Mucosa of rectum (tissue), 2 donors: ENCODE measurements at regions not wholly inside any gene's neighbourhood (a gene's known extent, or its start where the extent isn't known, plus 50 kb on each side); places are given as distances from the start of the nearest gene placed in this dataset.

Experiments
- H3K27ac ChIP-seq, 2 donors: one replicate each; pipeline ENCODE4 v1.7.0; 2013; ENCODE audit warnings: inconsistent platforms in 2 of 2, low read depth in 2 of 2, low read length in 2 of 2
- H3K27me3 ChIP-seq, 2 donors: one replicate each; pipeline ENCODE4 v1.7.0; 2013; ENCODE audit warnings: low read length in 2 of 2; ENCODE audit not compliant: control insufficient read depth in 2 of 2, insufficient read depth in 2 of 2
- H3K36me3 ChIP-seq, 2 donors: one replicate each; pipeline ENCODE4 v1.7.0; 2013; ENCODE audit warnings: low read length in 2 of 2; ENCODE audit not compliant: control insufficient read depth in 2 of 2, insufficient read depth in 2 of 2
- H3K4me1 ChIP-seq, 2 donors: one replicate each; pipeline ENCODE4 v1.7.0; 2013; ENCODE audit warnings: low read length in 2 of 2, mild to moderate bottlenecking in 1 of 2; ENCODE audit not compliant: control insufficient read depth in 2 of 2, insufficient read depth in 2 of 2
- H3K4me3 ChIP-seq, 2 donors: one replicate each; pipeline ENCODE4 v1.7.0; 2013; ENCODE audit warnings: low read length in 2 of 2
- H3K9ac ChIP-seq, 2 donors: one replicate each; pipeline ENCODE4 v1.7.0; 2013; ENCODE audit warnings: low read length in 2 of 2, low read depth in 1 of 2, mild to moderate bottlenecking in 1 of 2
- H3K9me3 ChIP-seq, 2 donors: one replicate each; pipeline ENCODE4 v1.7.0; 2013; ENCODE audit warnings: low read length in 2 of 2; ENCODE audit not compliant: control insufficient read depth in 2 of 2
- donor health status: healthy.
- donor health status: Normal muscosa, but diverticular disease.

DNA sequence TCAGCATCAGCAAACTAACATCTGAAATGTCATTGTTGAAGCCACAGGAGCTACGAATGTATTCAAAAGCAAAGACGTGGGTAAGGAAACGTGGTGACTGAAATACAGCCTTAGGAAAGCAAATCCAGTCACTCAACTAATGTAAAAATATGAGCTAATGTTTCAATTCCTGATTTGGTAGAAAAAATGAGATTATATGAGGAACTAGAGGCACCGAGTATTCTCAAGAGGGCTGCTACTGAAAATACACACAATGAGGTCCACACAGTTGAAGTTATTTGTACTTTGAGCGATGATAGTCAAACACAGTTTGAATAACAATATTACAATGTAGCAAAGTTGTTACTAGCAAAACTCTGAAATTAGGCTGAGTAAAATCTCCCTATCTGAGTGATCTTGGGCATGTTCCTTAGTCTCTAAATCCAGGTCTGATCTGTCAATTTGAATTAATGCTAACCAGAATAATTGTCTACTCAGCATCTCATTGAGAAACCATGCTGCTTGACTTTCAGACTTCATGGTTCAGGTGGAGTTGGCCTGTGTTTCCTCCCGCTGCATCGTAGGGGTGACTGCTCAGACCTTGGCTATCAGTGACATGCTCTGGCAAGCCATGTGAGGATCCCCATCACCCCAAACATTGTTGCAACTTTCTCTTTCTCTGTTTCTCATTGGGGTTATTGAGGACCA, 467.1 kb upstream of the SOX5 start:
- Histone ChIP-seq H3K4me1 (no peaks in the 10 kb centered on the region), H3K36me3 (no peaks in the 10 kb centered on the region), H3K4me3 (no peak overlapping the region), H3K27ac (no peak overlapping the region), H3K9ac (no peak overlapping the region), H3K27me3 (no peaks in the 10 kb centered on the region), H3K9me3 (no peaks in the 10 kb centered on the region)

DNA sequence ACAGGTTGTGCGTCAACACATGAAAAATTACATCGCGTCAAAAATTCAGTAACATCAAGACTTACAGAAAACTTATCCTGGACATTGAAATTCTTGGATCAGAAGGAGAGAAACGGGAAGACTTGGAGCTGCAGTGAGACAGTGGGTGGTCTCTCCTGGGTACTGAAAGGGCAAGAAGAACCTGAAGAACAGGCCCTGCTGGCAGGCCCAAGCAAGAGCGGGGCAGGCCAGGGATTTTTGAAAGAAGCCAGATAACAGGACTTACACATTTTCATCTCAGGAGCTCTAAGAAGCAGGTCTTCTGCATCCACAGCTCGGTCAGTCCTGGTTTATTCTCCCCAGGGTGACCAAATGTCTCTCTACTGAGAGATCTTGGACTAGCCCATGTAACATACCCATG, 466.5 kb upstream of the SOX5 start:
- H3K4me3 ChIP-seq, result no peak overlapping the region
- H3K4me1 ChIP-seq, result no peaks in the 10 kb centered on the region
- no peak overlapping the region for H3K9ac ChIP-seq
- no peaks in the 10 kb centered on the region for H3K9me3 ChIP-seq
- H3K36me3 ChIP-seq, result no peaks in the 10 kb centered on the region
- H3K27ac ChIP-seq, result no peak overlapping the region
- H3K27me3 ChIP-seq, result no peaks in the 10 kb centered on the region

DNA sequence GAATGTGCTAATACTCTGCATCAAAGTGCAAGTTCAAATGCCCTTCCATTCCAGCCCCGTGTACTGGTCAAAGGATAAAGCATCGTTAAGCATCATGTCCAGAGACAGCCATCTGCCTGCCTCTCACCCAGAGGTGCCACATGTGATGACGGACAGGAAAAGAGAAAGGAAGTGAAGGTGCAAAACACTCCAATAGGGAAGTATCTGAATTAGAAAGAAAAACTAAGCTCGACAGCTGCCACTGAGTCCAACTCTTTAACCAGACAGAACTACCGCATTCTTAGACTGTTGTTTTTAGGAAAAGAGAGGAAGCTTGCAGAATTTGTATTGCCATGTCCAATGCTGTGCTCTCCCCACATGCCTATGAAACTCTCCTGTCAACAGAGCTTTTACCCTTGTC, 465.0 kb upstream of the SOX5 start:
- no peak overlapping the region for H3K27ac ChIP-seq
- H3K4me1 ChIP-seq, result no peaks in the 10 kb centered on the region
- H3K9ac ChIP-seq, result no peak overlapping the region
- H3K9me3 ChIP-seq, result no peaks in the 10 kb centered on the region
- peak overlapping the region in 1 of 2 donors; percentile 1 for H3K4me3 ChIP-seq
- no peaks in the 10 kb centered on the region for H3K27me3 ChIP-seq
- no peaks in the 10 kb centered on the region for H3K36me3 ChIP-seq

DNA sequence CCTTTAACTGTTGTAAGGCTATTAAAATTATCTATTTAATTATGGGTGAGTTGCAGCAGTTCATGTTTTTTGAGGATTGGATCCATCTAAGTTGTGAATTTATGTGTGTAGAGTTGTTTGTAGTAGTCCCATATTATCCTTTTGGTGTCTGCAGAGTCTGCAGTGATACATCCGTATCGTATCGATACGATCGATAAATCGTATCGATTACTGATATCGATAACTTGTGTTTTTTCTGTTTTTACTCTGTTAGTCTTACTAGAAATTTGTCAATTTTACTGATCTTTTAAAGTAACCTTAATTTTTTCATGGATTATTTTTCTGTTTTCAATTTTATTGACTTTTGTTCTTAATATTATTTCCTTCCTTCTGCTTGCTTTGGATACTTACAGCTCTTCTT, 462.5 kb upstream of the SOX5 start:
- H3K36me3 ChIP-seq, result no peaks in the 10 kb centered on the region
- H3K27ac ChIP-seq, result no peak overlapping the region
- H3K4me1 ChIP-seq, result no peaks in the 10 kb centered on the region
- H3K9me3 ChIP-seq, result no peaks in the 10 kb centered on the region
- no peaks in the 10 kb centered on the region for H3K27me3 ChIP-seq
- no peak overlapping the region for H3K4me3 ChIP-seq
- no peak overlapping the region for H3K9ac ChIP-seq

DNA sequence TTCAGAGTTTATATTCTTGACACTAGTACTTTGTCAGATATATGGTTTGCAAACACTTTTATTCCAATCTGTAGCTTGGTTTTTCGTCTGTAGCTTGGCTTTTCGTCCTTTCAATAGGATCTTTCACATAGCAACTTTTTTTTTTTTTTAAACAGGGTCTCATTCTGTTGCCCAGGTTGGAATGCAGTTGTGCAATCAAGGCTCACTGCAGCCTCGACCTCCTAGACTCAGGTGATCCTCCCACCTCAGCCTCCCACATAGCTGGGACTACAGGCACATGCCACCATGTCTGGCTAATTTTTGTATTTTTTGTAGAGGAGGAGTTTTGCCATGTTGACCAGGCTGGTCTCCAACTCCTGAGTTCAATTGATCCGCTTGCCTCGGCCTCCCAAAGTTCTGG, 460.4 kb upstream of the SOX5 start:
- no peak overlapping the region for H3K4me3 ChIP-seq
- no peaks in the 10 kb centered on the region for H3K9me3 ChIP-seq
- no peaks in the 10 kb centered on the region for H3K36me3 ChIP-seq
- no peak overlapping the region for H3K27ac ChIP-seq
- no peak overlapping the region for H3K9ac ChIP-seq
- no peaks in the 10 kb centered on the region for H3K4me1 ChIP-seq
- H3K27me3 ChIP-seq, result no peaks in the 10 kb centered on the region

DNA sequence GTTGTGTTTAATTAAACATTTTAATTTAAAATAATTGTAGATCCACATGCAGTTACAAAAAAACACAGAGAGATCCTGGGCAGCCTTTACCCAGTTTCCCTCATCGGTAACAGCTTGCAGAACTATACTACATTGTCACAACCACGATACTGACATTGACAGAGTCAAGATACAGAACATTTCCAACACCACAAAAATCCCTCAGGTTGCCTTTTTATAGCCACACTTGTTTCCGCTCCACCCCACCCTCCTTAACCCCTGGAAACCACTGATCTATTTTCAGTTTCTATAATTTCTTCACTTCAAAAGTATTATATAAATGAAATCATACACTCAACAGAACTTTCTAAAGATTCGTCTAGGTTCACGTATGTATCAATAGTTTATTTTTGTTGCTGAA, 458.8 kb upstream of the SOX5 start:
- Histone ChIP-seq H3K9me3 (no peaks in the 10 kb centered on the region), H3K4me3 (no peak overlapping the region)

GRCh38 chr12:24407884-24408283, 458.4 kb upstream of the SOX5 start:
- H3K9me3 ChIP-seq, result no peaks in the 10 kb centered on the region
- no peak overlapping the region for H3K4me3 ChIP-seq
- H3K36me3 ChIP-seq, result no peaks in the 10 kb centered on the region
- no peak overlapping the region for H3K27ac ChIP-seq
- no peaks in the 10 kb centered on the region for H3K4me1 ChIP-seq
- H3K27me3 ChIP-seq, result no peaks in the 10 kb centered on the region
- no peak overlapping the region for H3K9ac ChIP-seq

More for the DNA sequence above, 458.8 kb upstream of the SOX5 start:
- Histone ChIP-seq H3K27ac (no peak overlapping the region), H3K36me3 (no peaks in the 10 kb centered on the region), H3K4me1 (no peaks in the 10 kb centered on the region), H3K27me3 (no peaks in the 10 kb centered on the region), H3K9ac (no peak overlapping the region)

GRCh38 chr12:24404086-24404815, 454.8 kb upstream of the SOX5 start:
- Histone ChIP-seq H3K36me3 (no peaks in the 10 kb centered on the region), H3K9me3 (no peaks in the 10 kb centered on the region), H3K27me3 (no peaks in the 10 kb centered on the region), H3K27ac (no peak overlapping the region), H3K4me3 (no peak overlapping the region), H3K9ac (no peak overlapping the region), H3K4me1 (no peaks in the 10 kb centered on the region)

DNA sequence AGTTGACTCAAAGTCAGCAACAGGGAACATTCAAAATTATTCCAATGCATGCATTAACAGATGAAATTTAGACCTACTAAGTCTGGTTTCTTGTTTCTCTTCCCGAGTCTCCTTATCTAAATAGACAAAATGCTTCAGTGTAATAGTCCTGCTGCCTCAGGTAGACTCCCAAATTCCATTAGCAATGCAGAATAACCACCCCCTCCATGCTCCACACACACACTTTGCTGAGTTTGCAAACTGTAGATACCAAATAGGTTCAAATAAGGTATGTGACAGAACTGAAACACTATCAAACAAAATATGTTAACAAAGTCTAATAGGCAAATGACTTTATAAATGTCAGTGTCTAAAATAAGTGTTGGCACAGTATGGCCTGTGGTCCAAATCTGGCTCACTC, 451.1 kb upstream of the SOX5 start:
- Histone ChIP-seq H3K4me3 (no peak overlapping the region), H3K9me3 (no peaks in the 10 kb centered on the region), H3K27ac (no peak overlapping the region), H3K27me3 (no peaks in the 10 kb centered on the region), H3K4me1 (no peaks in the 10 kb centered on the region), H3K9ac (no peak overlapping the region), H3K36me3 (no peaks in the 10 kb centered on the region)

GRCh38 chr12:24398605-24399004, 449.1 kb upstream of the SOX5 start:
- no peak overlapping the region for H3K9ac ChIP-seq
- H3K4me1 ChIP-seq, result no peaks in the 10 kb centered on the region
- no peaks in the 10 kb centered on the region for H3K36me3 ChIP-seq
- no peaks in the 10 kb centered on the region for H3K9me3 ChIP-seq
- no peak overlapping the region for H3K4me3 ChIP-seq
- no peak overlapping the region for H3K27ac ChIP-seq
- H3K27me3 ChIP-seq, result no peaks in the 10 kb centered on the region
